HCT116 (cell line): ENCODE measurements at regions not wholly inside any gene's neighbourhood (a gene's known extent, or its start where the extent isn't known, plus 50 kb on each side); places are given as distances from the start of the nearest gene placed in this dataset.

Experiments used
- ATAC-seq: fragments of 200-7000 bp; cut with Tn5 transposase; 2 replicates; pipeline ENCODE4 v1.9.1; 2020; ENCODE audit warnings: mild to moderate bottlenecking, moderate library complexity
- BruUV-seq: library from RNA; stranded (reverse); fragments of 400-500 nt; replicated peaks from 2 replicates; lab custom pipeline; 2021; lab: Mats Ljungman, UMichigan
- CTCF ChIA-PET: fragments of 300-600 bp; sonication (Branson Sonifier 250); formaldehyde crosslinking; loops from one replicate; lab custom pipeline; 2021; ENCODE audit warnings: antibody characterized with exemption; lab: Charles Lee
- POLR2A ChIA-PET: fragments of 300-600, 350-600 bp; sonication (Branson Sonifier 250); formaldehyde crosslinking; loops from one replicate; lab custom pipeline; 2021; ENCODE audit warnings: antibody characterized with exemption; lab: Charles Lee
- RAD21 ChIA-PET, 2 experiments: fragments of 300-600 bp; sonication (Branson Sonifier 250); formaldehyde crosslinking; loops; one replicate each; lab custom pipeline; 2023; ENCODE audit warnings: low total read pairs in 2 of 2; ENCODE audit not compliant: uncharacterized antibody in 2 of 2, unreplicated experiment in 2 of 2, low non-redundant PET in 1 of 2; lab: Charles Lee
- DNase-seq: peaks from one replicate; pipeline ENCODE4 v3.0.0-alpha.2; 2010; ENCODE audit warnings: low read depth, low spot score
- H2AFZ ChIP-seq: fragments of 200-600 bp; shearing (Covaris generic), sonication (generic); 2 replicates; pipeline ENCODE4 v1.6.1; 2017; ENCODE audit warnings: low read depth, mixed run types, mixed read lengths, antibody characterized with exemption, low read length; ENCODE audit not compliant: poor library complexity, severe bottlenecking
- H3K27ac ChIP-seq: 2 replicates; pipeline ENCODE4 v1.5.1; 2012; ENCODE audit warnings: low read depth, low read length
- H3K27me3 ChIP-seq: fragments of 200-600 bp; sonication (generic); 2 replicates; pipeline ENCODE4 v1.6.1; 2016; ENCODE audit warnings: mixed run types, low read length, mixed read lengths; ENCODE audit not compliant: insufficient read depth
- H3K36me3 ChIP-seq, 2 experiments: fragments of 200-500 bp in 1 of 2; fragments of 200-600 bp in 1 of 2; sonication (Bioruptor generic) in 1 of 2; sonication (generic) in 1 of 2; 2 replicates each; pipeline versions ENCODE4 v1.5.1 to v1.6.1; 2014 to 2016; ENCODE audit warnings: low read length in 2 of 2, inconsistent platforms in 1 of 2, mixed read lengths in 1 of 2, mixed run types in 1 of 2; ENCODE audit not compliant: insufficient read depth in 2 of 2, control insufficient read depth in 1 of 2
- H3K4me1 ChIP-seq, 2 experiments: fragments of 200-600 bp in 1 of 2; sonication (generic) in 1 of 2; 2 replicates each; pipeline versions ENCODE4 v1.5.1 to v1.6.1; 2012 to 2017; ENCODE audit warnings: low read length in 2 of 2, inconsistent platforms in 1 of 2, mild to moderate bottlenecking in 1 of 2, mixed read lengths in 1 of 2, mixed run types in 1 of 2, moderate library complexity in 1 of 2; ENCODE audit not compliant: insufficient read depth in 2 of 2, control insufficient read depth in 1 of 2
- H3K4me2 ChIP-seq: fragments of 200-600 bp; sonication (generic); 2 replicates; pipeline ENCODE4 v1.6.1; 2017; ENCODE audit warnings: mixed run types, low read length, mixed read lengths
- H3K4me3 ChIP-seq, 2 experiments: fragments of 200-600 bp in 1 of 2; sonication (generic) in 1 of 2; replicated peaks in 1 of 2; 2 replicates each; pipeline ENCODE4 v1.5.1; 2011 to 2016; ENCODE audit warnings: low read length in 2 of 2, control low read depth in 1 of 2, low read depth in 1 of 2, mild to moderate bottlenecking in 1 of 2, mixed read lengths in 1 of 2, mixed run types in 1 of 2
- H3K79me2 ChIP-seq: fragments of 200-600 bp; sonication (generic); 2 replicates; pipeline ENCODE4 v1.6.1; 2017; ENCODE audit warnings: mild to moderate bottlenecking, mixed run types, low read length, moderate library complexity, mixed read lengths; ENCODE audit not compliant: insufficient read depth
- H3K9ac ChIP-seq: fragments of 200-600 bp; sonication (generic); 2 replicates; pipeline ENCODE4 v1.6.1; 2016; ENCODE audit warnings: low read length, mixed read lengths
- H3K9me2 ChIP-seq: fragments of 200-600 bp; sonication (generic), shearing (Covaris generic); 2 replicates; pipeline ENCODE4 v1.6.1; 2017; ENCODE audit warnings: mixed run types, mild to moderate bottlenecking, moderate library complexity; ENCODE audit not compliant: insufficient read depth
- H3K9me3 ChIP-seq, 2 experiments: fragments of 200-500 bp in 1 of 2; fragments of 200-600 bp in 1 of 2; sonication (Bioruptor generic) in 1 of 2; sonication (generic) in 1 of 2; 2 replicates each; pipeline ENCODE4 v1.6.1; 2014 to 2017; ENCODE audit warnings: low read length in 2 of 2, mixed read lengths in 2 of 2, inconsistent platforms in 1 of 2, low read depth in 1 of 2, mild to moderate bottlenecking in 1 of 2, mixed run types in 1 of 2, moderate library complexity in 1 of 2; ENCODE audit not compliant: control insufficient read depth in 1 of 2, insufficient read depth in 1 of 2
- H4K20me1 ChIP-seq: fragments of 200-600 bp; sonication (generic), shearing (Covaris generic); 2 replicates; pipeline ENCODE4 v1.6.1; 2017; ENCODE audit warnings: mixed run types, mild to moderate bottlenecking, moderate library complexity; ENCODE audit not compliant: insufficient read depth
- POLR2AphosphoS5 ChIP-seq: IDR thresholded peaks from 2 replicates; pipeline ENCODE4 v1.6.1; 2011; ENCODE audit warnings: mild to moderate bottlenecking, low read depth, low read length, moderate library complexity
- SRF ChIP-seq: IDR thresholded peaks from 2 replicates; pipeline ENCODE4 v1.6.1; 2012; ENCODE audit warnings: low read depth
- YY1 ChIP-seq: IDR thresholded peaks from 2 replicates; pipeline ENCODE4 v1.6.1; 2011; ENCODE audit warnings: low read length, low read depth, moderate library complexity, mild to moderate bottlenecking; ENCODE audit not compliant: insufficient replicate concordance; ENCODE audit errors: extremely low read depth
- ZFX ChIP-seq: fragments of 450-650 bp; IDR thresholded peaks from 2 replicates; pipeline ENCODE4 v1.6.1; 2017
- intact Hi-C: fragments of 100-400 bp; cut with micrococcal nuclease; formaldehyde crosslinking; loops from 2 replicates; pipeline ENCODE4 v1.10.0; 2022
- TF ChIP-seq, protein P1 (sequence below), 3 experiments: fragments of 200-600 bp in 1 of 3; sonication (generic) in 1 of 3; IDR thresholded peaks in 2 of 3; conservative IDR thresholded peaks in 1 of 3; 2 replicates each; pipeline ENCODE4 v1.5.1; 2012 to 2017; ENCODE audit warnings: low read depth in 2 of 3, low read length in 2 of 3, antibody characterized with exemption in 1 of 3, borderline replicate concordance in 1 of 3, control low read depth in 1 of 3, mild to moderate bottlenecking in 1 of 3, mixed read lengths in 1 of 3, mixed run types in 1 of 3, moderate library complexity in 1 of 3; ENCODE audit not compliant: insufficient read depth in 1 of 3

GRCh38 chr4:138749303-138749702, 266.3 kb upstream of the NOCT start:
- Histone ChIP-seq H3K4me1 (no peaks in the 10 kb centered on the region), H2AFZ (no peak overlapping the region), H3K79me2 (no peaks in the 10 kb centered on the region), H3K4me2 (no peak overlapping the region), H3K36me3 (no peaks in the 10 kb centered on the region), H3K27me3 (no peaks in the 10 kb centered on the region), H3K27ac (no peak overlapping the region), H4K20me1 (no peaks in the 10 kb centered on the region), H3K9me3 (no peaks in the 10 kb centered on the region), H3K9ac (no peak overlapping the region), H3K4me3 (no peak overlapping the region), H3K9me2 (no peaks in the 10 kb centered on the region)
- TF ChIP-seq, protein P1, sequence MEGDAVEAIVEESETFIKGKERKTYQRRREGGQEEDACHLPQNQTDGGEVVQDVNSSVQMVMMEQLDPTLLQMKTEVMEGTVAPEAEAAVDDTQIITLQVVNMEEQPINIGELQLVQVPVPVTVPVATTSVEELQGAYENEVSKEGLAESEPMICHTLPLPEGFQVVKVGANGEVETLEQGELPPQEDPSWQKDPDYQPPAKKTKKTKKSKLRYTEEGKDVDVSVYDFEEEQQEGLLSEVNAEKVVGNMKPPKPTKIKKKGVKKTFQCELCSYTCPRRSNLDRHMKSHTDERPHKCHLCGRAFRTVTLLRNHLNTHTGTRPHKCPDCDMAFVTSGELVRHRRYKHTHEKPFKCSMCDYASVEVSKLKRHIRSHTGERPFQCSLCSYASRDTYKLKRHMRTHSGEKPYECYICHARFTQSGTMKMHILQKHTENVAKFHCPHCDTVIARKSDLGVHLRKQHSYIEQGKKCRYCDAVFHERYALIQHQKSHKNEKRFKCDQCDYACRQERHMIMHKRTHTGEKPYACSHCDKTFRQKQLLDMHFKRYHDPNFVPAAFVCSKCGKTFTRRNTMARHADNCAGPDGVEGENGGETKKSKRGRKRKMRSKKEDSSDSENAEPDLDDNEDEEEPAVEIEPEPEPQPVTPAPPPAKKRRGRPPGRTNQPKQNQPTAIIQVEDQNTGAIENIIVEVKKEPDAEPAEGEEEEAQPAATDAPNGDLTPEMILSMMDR (IDR thresholded peaks at IDR 0.05 in 2 of 3, conservative IDR thresholded peaks at IDR 0.05 in 1 of 3; ENCODE audit: borderline replicate concordance in 1 of 3, insufficient read depth in 1 of 3, low read depth in 2 of 3, low read length in 2 of 3) = no peak
- TF ChIP-seq POLR2AphosphoS5 = no peak
- intact Hi-C loops = no loop called here
- ATAC-seq (no peak), DNase-seq (no peak)
- BruUV-seq = no TSS peak
- POLR2A ChIA-PET = no interaction called here
- CTCF ChIA-PET = no interaction called here
- RAD21 ChIA-PET = no interaction called here

DNA sequence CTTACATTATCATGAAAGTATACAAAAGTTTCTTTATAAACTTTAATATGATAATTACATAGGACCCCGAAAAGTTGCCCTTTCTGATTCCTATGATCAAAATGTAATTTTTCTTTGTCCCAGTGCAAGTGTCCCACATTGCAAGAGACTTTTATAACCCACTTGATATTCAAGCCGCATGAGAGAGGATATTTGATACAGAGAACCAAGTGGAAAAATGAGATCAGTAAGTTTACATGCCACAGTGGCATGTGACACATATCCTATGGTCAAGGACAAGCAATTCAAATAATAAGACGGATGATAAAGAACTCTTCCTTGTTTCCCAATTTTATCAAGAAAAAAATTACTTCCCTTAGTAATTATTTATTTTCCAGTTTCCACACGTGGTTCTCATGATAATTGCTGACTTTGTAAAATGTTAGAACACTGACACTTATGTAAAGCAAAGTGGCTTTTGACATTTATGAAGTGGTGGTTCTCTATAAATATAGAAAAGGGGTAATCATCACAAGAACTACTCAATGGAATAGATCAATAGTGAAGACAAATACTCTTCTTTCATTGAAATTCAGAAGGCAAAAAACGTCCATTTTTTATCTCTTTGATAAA, 273.7 kb upstream of the NOCT start:
- H3K9ac ChIP-seq = no peak overlapping the region
- H2AFZ ChIP-seq = no peak overlapping the region
- H3K79me2 ChIP-seq = no peaks in the 10 kb centered on the region
- intact Hi-C loops = no loop called here
- POLR2A ChIA-PET = no interaction called here
- no peak overlapping the region for H3K4me2 ChIP-seq
- H3K9me2 ChIP-seq = no peaks in the 10 kb centered on the region
- 0 out of 4 replicates have a peak, but pooled peaks cover 0 to under 1% of the 10 kb centered on the region in 2 experiments for H3K4me1 ChIP-seq
- H3K27me3 ChIP-seq = no peaks in the 10 kb centered on the region
- no TSS peak for BruUV-seq
- H3K9me3 ChIP-seq = no peaks in the 10 kb centered on the region
- no peaks in the 10 kb centered on the region for H3K36me3 ChIP-seq
- CTCF ChIA-PET = no interaction called here
- no peak overlapping the region for H3K4me3 ChIP-seq
- RAD21 ChIA-PET = no interaction called here
- no peak for ATAC-seq
- no peak for DNase-seq
- H4K20me1 ChIP-seq = no peaks in the 10 kb centered on the region
- no peak for TF ChIP-seq ZFX
- TF ChIP-seq, protein P1 (IDR thresholded peaks at IDR 0.05 in 2 of 3, conservative IDR thresholded peaks at IDR 0.05 in 1 of 3; ENCODE audit: borderline replicate concordance in 1 of 3, insufficient read depth in 1 of 3, low read depth in 2 of 3, low read length in 2 of 3) = no peak
- no peak for TF ChIP-seq SRF
- TF ChIP-seq YY1 = no peak
- no peak overlapping the region for H3K27ac ChIP-seq
